ENCODE measurements at regions not wholly inside any gene's neighbourhood (a gene's known extent, or its start where the extent isn't known, plus 50 kb on each side); places are given as distances from the start of the nearest gene placed in this dataset.
"Not testable (repeated sequence)": the region's sequence is repeated elsewhere in the genome, so short reads cannot be mapped to it uniquely, and the experiment has no call there.

- Histone ChIP-seq H3K4me3 (no peak overlapping the region), H3K4me2 (no peak overlapping the region), H3K9me3 (no peaks in the 10 kb centered on the region), H3K4me1 (no peaks in the 10 kb centered on the region), H3K27ac (no peak overlapping the region), H3K36me3 (no peaks in the 10 kb centered on the region), H3K27me3 (no peaks in the 10 kb centered on the region), H3K9ac (no peak overlapping the region), H4K20me1 (no peaks in the 10 kb centered on the region)
- TF ChIP-seq Cebpa-rat (IDR thresholded peaks at IDR 0.05): no peak
Measured at GRCh38 chr9:110093417-110093816, 114.5 kb downstream of the C9orf152 start.

- Histone ChIP-seq H3K4me2 (no peak overlapping the region), H3K27ac (no peak overlapping the region), H4K20me1 (no peaks in the 10 kb centered on the region)
Measured at GRCh38 chr9:110093871-110094270, 114.1 kb downstream of the C9orf152 start.

DNA sequence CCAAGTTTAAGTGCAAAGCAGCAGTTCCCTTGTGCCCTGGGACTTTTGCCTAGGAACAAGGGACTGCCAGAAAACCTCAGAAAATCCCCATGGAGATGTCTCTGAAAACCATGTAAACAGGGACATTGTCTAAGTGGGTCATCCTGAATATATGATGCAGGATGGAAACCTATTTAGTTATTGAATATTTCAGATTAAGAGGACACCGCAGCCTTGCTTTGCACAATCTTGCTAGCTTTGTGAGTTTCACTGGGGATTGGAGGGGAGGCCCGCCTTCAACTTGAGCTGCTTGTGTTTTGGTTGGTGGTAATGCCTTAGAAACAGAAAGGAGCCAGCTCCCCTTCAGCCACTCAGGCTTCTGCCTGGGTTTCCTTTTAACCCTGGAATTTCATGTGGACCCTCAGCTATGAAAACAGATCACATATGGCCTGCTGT, 112.8 kb downstream of the C9orf152 start:
- Histone ChIP-seq H3K4me3 (no peak overlapping the region), H3K4me1 (no peaks in the 10 kb centered on the region), H3K9ac (no peak overlapping the region), H3K27me3 (no peaks in the 10 kb centered on the region), H3K4me2 (no peak overlapping the region), H3K36me3 (no peaks in the 10 kb centered on the region), H3K27ac (no peak overlapping the region), H4K20me1 (no peaks in the 10 kb centered on the region), H3K9me3 (no peaks in the 10 kb centered on the region)
- no peak for TF ChIP-seq Cebpa-rat (IDR thresholded peaks at IDR 0.05)

More at GRCh38 chr9:110093871-110094270, 114.1 kb downstream of the C9orf152 start:
- Histone ChIP-seq H3K9ac (no peak overlapping the region), H3K36me3 (no peaks in the 10 kb centered on the region), H3K9me3 (no peaks in the 10 kb centered on the region), H3K4me1 (no peaks in the 10 kb centered on the region), H3K27me3 (no peaks in the 10 kb centered on the region), H3K4me3 (no peak overlapping the region)
- TF ChIP-seq Cebpa-rat (IDR thresholded peaks at IDR 0.05): no peak

- Histone ChIP-seq H3K4me3 (no peak overlapping the region), H3K27me3 (no peaks in the 10 kb centered on the region), H3K36me3 (no peaks in the 10 kb centered on the region), H3K9me3 (no peaks in the 10 kb centered on the region), H4K20me1 (no peaks in the 10 kb centered on the region), H3K9ac (no peak overlapping the region), H3K4me1 (no peaks in the 10 kb centered on the region), H3K27ac (no peak overlapping the region), H3K4me2 (no peak overlapping the region)
- TF ChIP-seq Cebpa-rat (IDR thresholded peaks at IDR 0.05): no peak
Measured at GRCh38 chr9:110095776-110096175, 112.2 kb downstream of the C9orf152 start.

GRCh38 chr9:110096674-110097073, 111.3 kb downstream of the C9orf152 start:
- H3K4me3 ChIP-seq, H3K4me2 ChIP-seq, H3K27ac ChIP-seq, H3K36me3 ChIP-seq, H4K20me1 ChIP-seq, H3K9ac ChIP-seq, H3K4me1 ChIP-seq, H3K9me3 ChIP-seq, H3K27me3 ChIP-seq: not testable (repeated sequence)

DNA sequence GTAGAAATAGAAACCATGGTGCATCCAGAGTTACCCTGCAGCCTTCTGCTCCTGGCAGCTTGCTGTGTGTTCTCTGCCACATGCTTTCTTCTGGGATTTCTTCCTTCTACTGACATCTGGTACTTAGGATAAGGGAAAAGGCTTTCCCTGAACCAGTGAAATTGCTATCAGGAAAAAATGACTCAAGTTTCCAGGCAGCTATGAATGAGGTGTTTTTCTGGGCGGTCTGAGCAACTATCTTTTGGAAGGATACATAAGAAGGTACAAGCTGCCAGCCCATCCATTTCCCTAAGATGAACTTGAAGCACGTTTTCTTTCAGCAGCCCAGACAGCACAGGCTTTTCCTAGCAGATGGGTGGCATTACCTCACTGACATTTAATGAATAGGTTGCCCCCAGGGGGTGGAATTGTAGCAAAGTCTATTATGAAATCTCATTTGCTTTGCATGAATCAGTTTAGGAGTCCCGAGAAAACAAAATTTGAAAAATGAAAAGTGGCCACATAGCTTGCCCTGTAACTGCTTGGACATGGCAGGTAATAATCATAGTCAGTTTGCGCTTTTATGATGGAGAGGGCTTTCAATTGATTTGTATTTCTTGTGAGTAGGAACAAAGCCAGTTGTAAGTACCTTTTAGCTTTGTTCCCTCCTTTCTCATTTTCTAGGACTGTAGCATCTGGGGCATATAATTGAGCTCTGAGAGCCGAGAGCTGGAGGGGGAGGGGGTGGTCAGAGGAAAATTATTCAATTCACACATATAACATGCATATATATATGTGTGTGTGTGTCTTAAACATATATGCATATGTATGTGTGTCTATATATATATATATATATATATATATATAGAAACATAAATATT, 108.5 kb downstream of the C9orf152 start:
- Histone ChIP-seq H3K9ac (no peak overlapping the region), H3K4me2 (no peak overlapping the region), H4K20me1 (no peaks in the 10 kb centered on the region), H3K9me3 (no peaks in the 10 kb centered on the region), H3K27me3 (no peaks in the 10 kb centered on the region), H3K27ac (no peak overlapping the region), H3K36me3 (no peaks in the 10 kb centered on the region), H3K4me3 (no peak overlapping the region), H3K4me1 (peaks cover 8% of the 10 kb centered on the region; the same call in 1 of the 2 replicates)
- no peak for TF ChIP-seq Cebpa-rat (IDR thresholded peaks at IDR 0.05)

DNA sequence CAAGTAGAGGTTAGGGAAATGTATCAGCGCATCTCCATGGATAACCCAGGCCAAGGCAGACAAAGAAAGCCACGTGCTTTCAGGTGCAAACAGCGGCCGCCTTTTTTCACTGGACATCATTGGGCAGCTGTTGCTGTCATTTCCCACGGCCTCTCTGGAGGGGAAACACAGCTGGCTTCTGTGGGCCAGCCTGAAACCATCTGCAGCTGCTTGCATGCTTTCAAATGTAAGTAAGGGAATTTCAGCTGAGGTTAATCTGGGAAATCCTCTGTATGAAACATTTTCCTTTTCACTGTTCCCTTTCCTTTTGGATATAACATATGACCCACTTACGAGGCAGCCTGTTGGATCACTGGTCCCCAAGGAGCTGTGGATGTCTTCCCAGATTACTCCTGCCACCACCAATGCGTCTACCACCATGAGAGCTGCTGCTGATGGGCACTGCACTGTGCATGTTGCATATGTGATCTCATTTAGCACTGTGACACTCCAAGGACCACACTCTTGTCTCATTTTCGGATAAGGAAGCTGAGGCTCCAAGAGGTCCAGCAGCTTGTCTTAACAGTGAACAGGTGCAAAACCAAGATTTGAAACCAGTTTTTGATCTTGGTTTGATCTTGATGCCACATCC, 106.3 kb downstream of the C9orf152 start:
- no peak for TF ChIP-seq Cebpa-rat (IDR thresholded peaks at IDR 0.05)
- Histone ChIP-seq H3K4me2 (peak overlapping the region; percentile 21), H4K20me1 (no peaks in the 10 kb centered on the region), H3K4me3 (no peak overlapping the region), H3K4me1 (peaks cover 8% of the 10 kb centered on the region; the same call in 1 of the 2 replicates), H3K9me3 (no peaks in the 10 kb centered on the region), H3K36me3 (no peaks in the 10 kb centered on the region), H3K9ac (no peak overlapping the region), H3K27me3 (no peaks in the 10 kb centered on the region), H3K27ac (no peak overlapping the region)

DNA sequence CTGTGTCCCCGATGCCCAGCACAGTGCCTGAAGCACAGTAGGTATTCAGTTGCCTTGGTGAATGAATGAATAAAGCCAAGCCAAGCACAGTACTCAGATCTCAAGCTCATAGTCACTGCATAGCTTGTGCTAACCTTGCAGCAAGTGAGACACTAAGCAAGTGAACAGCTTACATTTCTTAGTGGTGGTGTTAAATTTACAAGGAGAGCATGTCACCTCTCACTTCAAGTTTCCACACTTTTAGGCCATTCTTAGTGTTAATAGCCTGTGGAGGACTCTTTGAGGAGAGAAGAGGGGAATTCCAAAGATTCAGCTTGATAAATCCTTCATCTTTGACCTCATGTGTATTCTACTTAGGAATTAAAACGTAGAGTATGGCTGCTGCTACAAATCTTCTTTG, 104.7 kb downstream of the C9orf152 start:
- no peaks in the 10 kb centered on the region for H3K27me3 ChIP-seq
- no peaks in the 10 kb centered on the region for H3K36me3 ChIP-seq
- TF ChIP-seq Cebpa-rat (IDR thresholded peaks at IDR 0.05): no peak
- H3K4me3 ChIP-seq: no peak overlapping the region
- peaks cover 8% of the 10 kb centered on the region; the same call in 1 of the 2 replicates for H3K4me1 ChIP-seq
- H3K27ac ChIP-seq: no peak overlapping the region
- H4K20me1 ChIP-seq: no peaks in the 10 kb centered on the region
- H3K9ac ChIP-seq: no peak overlapping the region
- no peaks in the 10 kb centered on the region for H3K9me3 ChIP-seq
- H3K4me2 ChIP-seq: no peak overlapping the region

DNA sequence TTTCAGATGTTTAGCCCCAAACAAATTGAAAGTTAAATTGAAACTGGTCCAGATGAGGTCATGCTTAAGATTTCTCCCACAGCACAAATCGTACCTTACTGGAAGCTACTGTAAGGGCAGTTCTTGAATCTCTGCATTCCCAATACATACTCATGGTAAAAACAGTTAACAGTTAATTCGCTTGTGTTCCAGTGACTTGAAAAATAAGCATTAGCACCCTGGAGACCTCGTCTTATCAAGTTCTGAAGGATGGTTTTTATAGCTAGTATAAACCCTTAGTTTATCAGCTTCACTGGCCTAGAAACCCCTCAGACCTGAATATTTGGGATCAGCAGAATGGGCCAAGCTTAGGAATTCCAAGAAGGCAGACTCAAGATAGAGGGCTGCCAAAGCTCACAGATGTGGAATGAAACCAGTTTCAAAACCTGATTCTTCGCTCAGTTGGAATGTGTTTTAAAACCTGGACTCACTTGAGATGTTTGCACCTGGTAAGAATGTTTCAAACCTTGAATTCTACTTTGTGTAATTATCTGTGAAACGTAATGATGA, 103.6 kb downstream of the C9orf152 start:
- no peak for TF ChIP-seq Cebpa-rat (IDR thresholded peaks at IDR 0.05)
- no peak overlapping the region for H3K4me2 ChIP-seq
- H3K27me3 ChIP-seq: no peaks in the 10 kb centered on the region
- H3K9ac ChIP-seq: no peak overlapping the region
- no peak overlapping the region for H3K27ac ChIP-seq
- H4K20me1 ChIP-seq: no peaks in the 10 kb centered on the region
- H3K4me1 ChIP-seq: peaks cover 8% of the 10 kb centered on the region; the same call in 1 of the 2 replicates
- no peaks in the 10 kb centered on the region for H3K36me3 ChIP-seq
- no peak overlapping the region for H3K4me3 ChIP-seq
- no peaks in the 10 kb centered on the region for H3K9me3 ChIP-seq

DNA sequence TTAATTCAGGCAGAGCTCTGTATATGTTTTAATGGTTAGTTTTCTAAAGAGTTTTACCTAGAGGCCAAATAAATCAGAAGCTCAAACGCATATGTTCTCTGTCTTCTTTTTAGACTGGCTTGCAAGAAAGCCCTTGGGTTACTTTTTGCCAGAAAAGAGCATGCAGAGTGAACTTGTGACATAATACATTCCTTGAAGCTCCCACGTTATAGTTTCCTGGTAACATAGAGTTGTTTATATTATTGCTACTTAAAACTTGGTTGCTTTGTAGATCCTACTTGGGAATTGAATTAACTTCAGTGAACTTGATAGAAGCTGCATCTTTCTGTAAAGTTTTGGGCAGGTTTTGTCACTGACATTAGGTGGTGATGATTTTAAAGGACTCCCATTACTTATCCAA, 102.9 kb downstream of the C9orf152 start:
- Histone ChIP-seq H3K27me3 (no peaks in the 10 kb centered on the region), H3K9me3 (no peaks in the 10 kb centered on the region), H4K20me1 (no peaks in the 10 kb centered on the region), H3K27ac (no peak overlapping the region), H3K36me3 (no peaks in the 10 kb centered on the region), H3K4me3 (no peak overlapping the region), H3K4me1 (peaks cover 8% of the 10 kb centered on the region; the same call in 1 of the 2 replicates), H3K4me2 (no peak overlapping the region), H3K9ac (no peak overlapping the region)
- no peak for TF ChIP-seq Cebpa-rat (IDR thresholded peaks at IDR 0.05)
